LNCAP (cell line): ENCODE measurements at regions not wholly inside any gene's neighbourhood (a gene's known extent, or its start where the extent isn't known, plus 50 kb on each side); places are given as distances from the start of the nearest gene placed in this dataset.
A peak's percentile ranks its signal among the peaks of the same experiment; 100 is the strongest.

Experiments
- TF ChIP-seq, protein P1 (sequence below): fragments of 450-650 bp; IDR thresholded peaks from 2 replicates; pipeline ENCODE4 v1.5.1; 2017; ENCODE audit warnings: mild to moderate bottlenecking

DNA sequence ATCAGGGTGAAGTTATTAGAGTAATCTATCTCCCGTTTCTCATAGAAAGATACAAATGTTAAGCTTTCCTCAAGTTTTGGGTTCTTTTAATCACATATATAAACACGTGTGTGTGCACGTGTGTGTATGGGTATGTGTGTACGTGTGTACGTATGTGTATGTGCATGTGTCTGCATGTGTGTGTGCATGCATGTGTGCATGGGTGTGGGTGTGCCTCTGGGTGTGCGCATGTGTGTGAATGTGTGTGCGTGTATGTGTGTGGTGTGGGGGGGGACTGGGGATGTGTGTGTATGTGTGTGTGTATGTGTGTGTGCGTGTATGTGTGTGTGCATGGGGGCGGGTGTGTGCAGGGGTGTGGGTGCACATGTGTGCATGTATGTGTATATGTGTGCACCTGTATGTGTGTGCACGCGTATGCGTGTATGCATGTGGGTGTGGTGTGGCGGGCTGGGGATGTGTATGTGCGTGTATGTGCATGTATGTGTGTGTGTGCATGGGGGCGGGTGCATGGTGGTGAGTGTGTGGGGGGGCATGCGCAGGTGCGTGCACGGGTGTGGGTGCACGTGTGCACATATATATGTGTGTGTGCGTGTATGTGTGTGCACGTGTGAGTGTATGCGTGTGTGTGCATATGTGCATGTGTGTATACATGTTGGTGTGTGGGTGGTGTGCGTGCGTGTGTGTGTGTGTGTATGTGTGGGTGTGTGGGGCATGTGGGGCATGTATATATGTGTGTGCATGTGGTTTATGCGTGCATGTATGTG is 304.0 kb downstream of the MBD2 start:
- TF ChIP-seq, protein P1, sequence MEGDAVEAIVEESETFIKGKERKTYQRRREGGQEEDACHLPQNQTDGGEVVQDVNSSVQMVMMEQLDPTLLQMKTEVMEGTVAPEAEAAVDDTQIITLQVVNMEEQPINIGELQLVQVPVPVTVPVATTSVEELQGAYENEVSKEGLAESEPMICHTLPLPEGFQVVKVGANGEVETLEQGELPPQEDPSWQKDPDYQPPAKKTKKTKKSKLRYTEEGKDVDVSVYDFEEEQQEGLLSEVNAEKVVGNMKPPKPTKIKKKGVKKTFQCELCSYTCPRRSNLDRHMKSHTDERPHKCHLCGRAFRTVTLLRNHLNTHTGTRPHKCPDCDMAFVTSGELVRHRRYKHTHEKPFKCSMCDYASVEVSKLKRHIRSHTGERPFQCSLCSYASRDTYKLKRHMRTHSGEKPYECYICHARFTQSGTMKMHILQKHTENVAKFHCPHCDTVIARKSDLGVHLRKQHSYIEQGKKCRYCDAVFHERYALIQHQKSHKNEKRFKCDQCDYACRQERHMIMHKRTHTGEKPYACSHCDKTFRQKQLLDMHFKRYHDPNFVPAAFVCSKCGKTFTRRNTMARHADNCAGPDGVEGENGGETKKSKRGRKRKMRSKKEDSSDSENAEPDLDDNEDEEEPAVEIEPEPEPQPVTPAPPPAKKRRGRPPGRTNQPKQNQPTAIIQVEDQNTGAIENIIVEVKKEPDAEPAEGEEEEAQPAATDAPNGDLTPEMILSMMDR: no peak

DNA sequence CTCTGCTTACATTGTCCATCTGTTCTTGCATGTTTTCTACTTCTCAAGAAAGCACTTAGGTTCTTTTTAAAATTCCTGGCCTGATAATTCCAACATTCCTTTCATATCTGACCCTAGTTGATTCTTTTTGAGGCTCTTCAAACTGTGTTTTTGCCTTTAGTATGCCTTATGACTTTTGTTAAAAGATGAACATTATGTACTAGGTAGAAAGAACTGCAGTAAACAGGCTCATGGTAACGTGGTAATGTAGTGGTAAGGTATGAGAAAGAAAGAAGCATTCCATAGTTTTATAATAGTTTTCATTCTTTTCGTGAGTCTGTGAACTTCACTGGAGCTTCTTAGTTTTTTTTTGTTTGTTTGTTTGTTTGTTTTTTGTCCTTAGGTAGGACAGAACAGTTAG is 306.4 kb downstream of the MBD2 start:
- TF ChIP-seq, protein P1: no peak

DNA sequence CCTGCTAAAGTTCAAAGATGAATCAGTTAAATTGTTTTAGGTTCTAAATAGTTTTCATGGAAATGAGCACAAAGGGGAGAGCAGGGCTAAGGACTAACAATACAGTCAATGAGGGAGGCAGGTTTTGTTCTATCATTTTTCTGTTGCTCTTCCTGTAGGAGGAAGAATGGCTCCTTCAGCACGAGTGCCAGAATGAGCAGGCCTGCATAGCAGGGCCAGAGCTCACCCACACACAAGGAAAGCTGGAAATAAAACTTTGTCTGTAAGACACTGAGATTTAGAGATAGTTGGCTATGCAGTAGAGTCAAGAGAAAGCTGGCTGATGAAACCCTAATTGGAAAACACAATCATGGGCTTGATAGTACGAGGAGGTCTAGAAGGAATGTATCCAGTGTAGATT is 313.3 kb downstream of the MBD2 start:
- TF ChIP-seq, protein P1: no peak

DNA sequence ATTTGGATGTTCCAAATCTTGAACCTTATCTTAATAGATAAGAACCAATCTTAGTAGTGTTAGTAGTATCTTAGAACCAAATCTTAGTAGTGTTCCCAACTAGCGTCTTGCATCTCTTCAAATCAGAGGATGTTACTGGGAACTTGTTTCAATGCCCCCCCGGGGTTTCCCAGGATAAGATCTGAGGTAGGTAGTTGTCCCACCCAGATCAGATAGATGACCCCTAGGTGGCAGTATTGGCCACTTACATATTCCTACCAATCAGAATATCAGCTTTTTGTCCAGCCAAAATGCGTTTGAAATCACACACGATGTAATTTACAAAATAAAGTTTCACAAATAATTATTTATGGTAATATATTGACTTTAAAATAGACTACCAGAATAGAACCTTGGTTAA is 314.8 kb downstream of the MBD2 start:
- TF ChIP-seq, protein P1: peak; percentile 51

DNA sequence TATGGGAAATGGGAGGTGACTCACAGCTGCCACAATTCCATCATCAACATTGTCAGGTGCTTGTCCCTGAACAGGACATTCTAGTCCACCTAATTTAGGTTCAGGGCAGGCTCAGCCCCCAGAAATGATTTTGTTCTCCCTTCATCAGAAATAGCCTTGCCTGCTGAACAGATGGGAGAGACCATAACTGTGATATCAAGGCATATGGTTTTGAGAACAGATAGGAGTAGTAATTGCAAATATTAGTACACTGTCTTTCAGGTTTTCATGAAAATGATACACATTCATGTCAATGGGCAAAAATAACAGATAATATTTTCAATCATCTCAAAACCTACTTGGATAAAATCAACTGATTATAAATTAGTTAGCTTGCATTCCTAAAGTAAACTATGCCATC is 316.5 kb downstream of the MBD2 start:
- TF ChIP-seq, protein P1: no peak

DNA sequence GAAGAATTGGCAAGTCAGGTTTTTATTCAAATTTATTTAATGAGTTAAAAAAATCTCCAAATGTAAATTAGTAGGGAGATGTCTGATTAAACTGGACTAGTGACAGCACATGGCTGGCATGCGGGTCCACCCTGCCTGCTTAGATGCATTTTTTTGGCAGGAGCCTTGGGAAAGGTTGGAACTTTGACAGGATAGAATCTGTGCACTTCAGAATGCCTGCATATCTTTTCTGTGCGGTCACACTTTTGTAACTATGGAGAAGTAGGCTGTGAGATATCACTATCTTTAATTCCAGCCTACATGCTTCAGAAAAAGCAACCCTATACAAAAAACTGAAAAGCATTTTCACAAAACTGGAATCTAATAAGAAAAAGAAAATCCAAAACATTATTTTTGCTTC is 317.8 kb downstream of the MBD2 start:
- TF ChIP-seq, protein P1: no peak

DNA sequence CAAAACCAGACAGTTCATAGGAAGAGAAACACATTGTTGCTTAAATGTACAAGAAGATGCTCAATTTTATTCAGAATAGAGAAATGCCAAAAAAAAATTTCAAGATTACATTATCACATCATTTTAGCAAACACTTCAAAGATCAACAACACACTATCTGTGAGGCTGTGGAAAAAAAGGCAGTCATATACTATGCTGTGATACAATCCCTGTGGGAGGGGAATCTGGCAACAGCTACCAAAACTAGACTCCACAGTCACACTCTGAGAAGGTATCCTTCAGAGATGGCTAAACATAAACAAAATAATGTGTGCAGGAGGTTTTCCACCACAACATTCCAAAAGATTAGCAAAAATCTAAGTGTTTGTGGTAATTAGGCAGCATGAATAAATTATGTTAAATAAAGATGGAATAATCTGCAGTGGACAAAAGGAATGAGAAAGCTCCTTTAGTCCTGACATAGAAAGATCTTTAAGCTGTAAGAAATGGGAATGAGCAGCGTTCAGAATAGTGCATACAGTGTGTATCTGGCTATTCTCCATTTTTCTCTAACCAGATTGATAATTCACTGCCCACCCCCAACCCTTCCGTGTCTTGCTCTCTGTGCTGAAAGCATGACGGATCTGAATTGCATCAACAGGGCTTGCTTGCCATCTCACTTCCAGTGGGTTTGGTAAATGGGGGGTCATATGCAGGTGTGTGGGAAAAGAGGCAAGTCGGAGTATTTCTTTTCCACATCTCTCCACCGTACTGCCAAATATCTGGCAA is 329.6 kb downstream of the MBD2 start:
- TF ChIP-seq, protein P1: no peak
